ENCODE measurements at regions not wholly inside any gene's neighbourhood (a gene's known extent, or its start where the extent isn't known, plus 50 kb on each side); places are given as distances from the start of the nearest gene placed in this dataset.

DNA sequence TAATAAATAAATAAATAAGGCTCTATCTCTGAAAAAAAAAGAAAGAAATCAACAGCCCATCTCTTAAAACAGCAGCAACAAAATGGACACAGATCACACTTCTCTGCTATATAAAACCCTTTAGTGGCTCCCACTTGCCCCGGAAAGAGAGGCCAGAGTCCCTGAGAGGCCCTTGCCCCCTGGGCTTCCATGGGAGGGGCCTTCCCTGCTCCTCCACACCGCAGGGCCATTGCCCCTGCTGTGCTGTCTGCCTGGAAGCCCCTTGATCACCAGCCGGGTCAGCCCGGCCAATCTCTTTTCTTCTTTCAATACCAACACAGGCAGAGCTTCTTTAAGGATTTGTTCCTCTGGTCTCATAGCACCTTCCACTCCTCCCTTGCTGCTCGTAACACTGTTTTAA, 171.1 kb downstream of the URI1 start:
- TF ChIP-seq, protein P1, sequence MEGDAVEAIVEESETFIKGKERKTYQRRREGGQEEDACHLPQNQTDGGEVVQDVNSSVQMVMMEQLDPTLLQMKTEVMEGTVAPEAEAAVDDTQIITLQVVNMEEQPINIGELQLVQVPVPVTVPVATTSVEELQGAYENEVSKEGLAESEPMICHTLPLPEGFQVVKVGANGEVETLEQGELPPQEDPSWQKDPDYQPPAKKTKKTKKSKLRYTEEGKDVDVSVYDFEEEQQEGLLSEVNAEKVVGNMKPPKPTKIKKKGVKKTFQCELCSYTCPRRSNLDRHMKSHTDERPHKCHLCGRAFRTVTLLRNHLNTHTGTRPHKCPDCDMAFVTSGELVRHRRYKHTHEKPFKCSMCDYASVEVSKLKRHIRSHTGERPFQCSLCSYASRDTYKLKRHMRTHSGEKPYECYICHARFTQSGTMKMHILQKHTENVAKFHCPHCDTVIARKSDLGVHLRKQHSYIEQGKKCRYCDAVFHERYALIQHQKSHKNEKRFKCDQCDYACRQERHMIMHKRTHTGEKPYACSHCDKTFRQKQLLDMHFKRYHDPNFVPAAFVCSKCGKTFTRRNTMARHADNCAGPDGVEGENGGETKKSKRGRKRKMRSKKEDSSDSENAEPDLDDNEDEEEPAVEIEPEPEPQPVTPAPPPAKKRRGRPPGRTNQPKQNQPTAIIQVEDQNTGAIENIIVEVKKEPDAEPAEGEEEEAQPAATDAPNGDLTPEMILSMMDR (IDR thresholded peaks at IDR 0.05), result no peak
- TF ChIP-seq POLR2A (IDR thresholded peaks at IDR 0.05), result no peak

All from thyroid gland (tissue), 4 donors.